ENCODE measurements at regions not wholly inside any gene's neighbourhood (a gene's known extent, or its start where the extent isn't known, plus 50 kb on each side); places are given as distances from the start of the nearest gene placed in this dataset.

GRCh38 chr20:22322513-22322912 lies 261.9 kb downstream of the FOXA2 start:
- no peak for TF ChIP-seq EZH2 (IDR thresholded peaks at IDR 0.05; ENCODE audit: insufficient read depth, low read length)
- TF ChIP-seq CTCF (IDR thresholded peaks at IDR 0.05; ENCODE audit: insufficient read depth, low read depth, low read length) = no peak

Measured in astrocyte (in vitro differentiated cells and primary cell).